OCI-LY1 (cell line): ENCODE measurements at regions not wholly inside any gene's neighbourhood (a gene's known extent, or its start where the extent isn't known, plus 50 kb on each side); places are given as distances from the start of the nearest gene placed in this dataset.

Source experiments
- H2AFZ ChIP-seq: fragments of 200-600 bp; sonication (generic), shearing (Covaris generic); 2 replicates; pipeline ENCODE4 v1.6.0; 2014; ENCODE audit warnings: antibody characterized with exemption, mild to moderate bottlenecking, low read length
- H3F3A ChIP-seq: fragments of 200-600 bp; sonication (generic), shearing (Covaris generic); 2 replicates; pipeline ENCODE4 v1.6.0; 2014; ENCODE audit warnings: mild to moderate bottlenecking, antibody characterized with exemption, low read length, moderate library complexity; ENCODE audit not compliant: insufficient read depth
- H3K27ac ChIP-seq: fragments of 200-600 bp; sonication (generic); 2 replicates; pipeline ENCODE4 v1.5.1; 2014; ENCODE audit warnings: low read length, mixed run types, mild to moderate bottlenecking, low read depth; ENCODE audit not compliant: poor library complexity, severe bottlenecking
- H3K27me3 ChIP-seq: fragments of 200-600 bp; sonication (generic); 2 replicates; pipeline ENCODE4 v1.6.0; 2014; ENCODE audit warnings: antibody characterized with exemption, mild to moderate bottlenecking, low read length, moderate library complexity; ENCODE audit not compliant: insufficient read depth
- H3K36me3 ChIP-seq: fragments of 200-600 bp; sonication (generic); 2 replicates; pipeline ENCODE4 v1.6.1; 2014; ENCODE audit warnings: mild to moderate bottlenecking, antibody characterized with exemption, low read length, moderate library complexity, mixed read lengths; ENCODE audit not compliant: insufficient read depth
- H3K4me1 ChIP-seq: fragments of 200-600 bp; sonication (generic); 2 replicates; pipeline ENCODE4 v1.5.1; 2014; ENCODE audit warnings: mild to moderate bottlenecking, low read length, moderate library complexity; ENCODE audit not compliant: insufficient read depth, severe bottlenecking
- H3K4me2 ChIP-seq: fragments of 200-600 bp; sonication (generic), shearing (Covaris generic); 2 replicates; pipeline ENCODE4 v1.6.1; 2014; ENCODE audit warnings: low read length
- H3K4me3 ChIP-seq: fragments of 200-600 bp; sonication (generic); 2 replicates; pipeline ENCODE4 v1.5.1; 2014; ENCODE audit warnings: low read length, low read depth, mild to moderate bottlenecking, mixed read lengths; ENCODE audit not compliant: poor library complexity, severe bottlenecking
- H3K79me2 ChIP-seq: fragments of 200-600 bp; shearing (Covaris generic); 2 replicates; pipeline ENCODE4 v1.6.1; 2016; ENCODE audit warnings: mixed run types, low read length, mixed read lengths; ENCODE audit not compliant: insufficient read depth
- H3K9ac ChIP-seq: fragments of 200-600 bp; sonication (generic), shearing (Covaris generic); 2 replicates; pipeline ENCODE4 v1.6.1; 2014; ENCODE audit warnings: mild to moderate bottlenecking, low read length, mixed read lengths
- H3K9me2 ChIP-seq: fragments of 200-600 bp; sonication (generic), shearing (Covaris generic); 2 replicates; pipeline ENCODE4 v1.6.1; 2014; ENCODE audit warnings: low read depth, mild to moderate bottlenecking, low read length, mixed read lengths
- H3K9me3 ChIP-seq: fragments of 200-600 bp; shearing (Covaris generic); 2 replicates; pipeline ENCODE4 v1.6.1; 2014; ENCODE audit warnings: low read length, mixed read lengths
- H4K20me1 ChIP-seq: fragments of 200-600 bp; sonication (generic), shearing (Covaris generic); 2 replicates; pipeline ENCODE4 v1.6.0; 2016; ENCODE audit warnings: mild to moderate bottlenecking, low read length; ENCODE audit not compliant: insufficient read depth
- EZH2 ChIP-seq: fragments of 200-600 bp; sonication (generic), shearing (Covaris generic); IDR thresholded peaks from 2 replicates; pipeline ENCODE4 v1.8.0; 2017; ENCODE audit warnings: borderline replicate concordance, mixed run types, mild to moderate bottlenecking, antibody characterized with exemption, low read length, moderate library complexity, mixed read lengths
- TF ChIP-seq, protein P1 (sequence below): fragments of 200-600 bp; sonication (generic), shearing (Covaris generic); IDR thresholded peaks from 2 replicates; pipeline ENCODE4 v1.5.1; 2017; ENCODE audit warnings: mild to moderate bottlenecking, antibody characterized with exemption, low read length, moderate library complexity, mixed read lengths

DNA sequence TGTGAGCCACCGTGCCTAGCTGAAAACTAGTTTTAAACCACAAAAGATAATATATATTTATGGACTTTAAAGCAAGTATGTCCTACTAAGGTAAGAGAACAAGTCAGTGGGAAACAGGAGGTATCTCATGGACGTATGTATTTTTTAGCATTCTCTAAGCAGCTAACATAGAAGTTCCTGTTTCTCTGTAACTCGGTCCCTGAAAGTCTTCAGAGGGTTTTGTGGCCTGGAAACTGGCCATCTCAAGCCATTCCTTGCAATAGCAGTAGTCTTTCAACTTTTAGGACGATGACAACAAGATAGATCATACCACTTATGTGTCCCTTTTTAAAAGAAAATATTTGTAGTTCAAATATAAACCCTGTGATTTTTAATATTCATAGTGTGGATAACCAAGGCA lies 95.6 kb upstream of the RALGAPA2 start:
- H3K9me3 ChIP-seq = no peaks in the 10 kb centered on the region
- no peak overlapping the region for H3K4me3 ChIP-seq
- no peaks in the 10 kb centered on the region for H3K36me3 ChIP-seq
- H2AFZ ChIP-seq = no peak overlapping the region
- H3K4me2 ChIP-seq = no peak overlapping the region
- H3K27ac ChIP-seq = no peak overlapping the region
- H3K9ac ChIP-seq = no peak overlapping the region
- H3K9me2 ChIP-seq = no peaks in the 10 kb centered on the region
- H3F3A ChIP-seq = no peaks in the 10 kb centered on the region
- no peaks in the 10 kb centered on the region for H3K79me2 ChIP-seq
- no peaks in the 10 kb centered on the region; the same call in 1 of the 2 replicates for H3K27me3 ChIP-seq
- TF ChIP-seq, protein P1, sequence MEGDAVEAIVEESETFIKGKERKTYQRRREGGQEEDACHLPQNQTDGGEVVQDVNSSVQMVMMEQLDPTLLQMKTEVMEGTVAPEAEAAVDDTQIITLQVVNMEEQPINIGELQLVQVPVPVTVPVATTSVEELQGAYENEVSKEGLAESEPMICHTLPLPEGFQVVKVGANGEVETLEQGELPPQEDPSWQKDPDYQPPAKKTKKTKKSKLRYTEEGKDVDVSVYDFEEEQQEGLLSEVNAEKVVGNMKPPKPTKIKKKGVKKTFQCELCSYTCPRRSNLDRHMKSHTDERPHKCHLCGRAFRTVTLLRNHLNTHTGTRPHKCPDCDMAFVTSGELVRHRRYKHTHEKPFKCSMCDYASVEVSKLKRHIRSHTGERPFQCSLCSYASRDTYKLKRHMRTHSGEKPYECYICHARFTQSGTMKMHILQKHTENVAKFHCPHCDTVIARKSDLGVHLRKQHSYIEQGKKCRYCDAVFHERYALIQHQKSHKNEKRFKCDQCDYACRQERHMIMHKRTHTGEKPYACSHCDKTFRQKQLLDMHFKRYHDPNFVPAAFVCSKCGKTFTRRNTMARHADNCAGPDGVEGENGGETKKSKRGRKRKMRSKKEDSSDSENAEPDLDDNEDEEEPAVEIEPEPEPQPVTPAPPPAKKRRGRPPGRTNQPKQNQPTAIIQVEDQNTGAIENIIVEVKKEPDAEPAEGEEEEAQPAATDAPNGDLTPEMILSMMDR = no peak
- no peak for TF ChIP-seq EZH2
- H4K20me1 ChIP-seq = no peaks in the 10 kb centered on the region
- no peaks in the 10 kb centered on the region for H3K4me1 ChIP-seq

DNA sequence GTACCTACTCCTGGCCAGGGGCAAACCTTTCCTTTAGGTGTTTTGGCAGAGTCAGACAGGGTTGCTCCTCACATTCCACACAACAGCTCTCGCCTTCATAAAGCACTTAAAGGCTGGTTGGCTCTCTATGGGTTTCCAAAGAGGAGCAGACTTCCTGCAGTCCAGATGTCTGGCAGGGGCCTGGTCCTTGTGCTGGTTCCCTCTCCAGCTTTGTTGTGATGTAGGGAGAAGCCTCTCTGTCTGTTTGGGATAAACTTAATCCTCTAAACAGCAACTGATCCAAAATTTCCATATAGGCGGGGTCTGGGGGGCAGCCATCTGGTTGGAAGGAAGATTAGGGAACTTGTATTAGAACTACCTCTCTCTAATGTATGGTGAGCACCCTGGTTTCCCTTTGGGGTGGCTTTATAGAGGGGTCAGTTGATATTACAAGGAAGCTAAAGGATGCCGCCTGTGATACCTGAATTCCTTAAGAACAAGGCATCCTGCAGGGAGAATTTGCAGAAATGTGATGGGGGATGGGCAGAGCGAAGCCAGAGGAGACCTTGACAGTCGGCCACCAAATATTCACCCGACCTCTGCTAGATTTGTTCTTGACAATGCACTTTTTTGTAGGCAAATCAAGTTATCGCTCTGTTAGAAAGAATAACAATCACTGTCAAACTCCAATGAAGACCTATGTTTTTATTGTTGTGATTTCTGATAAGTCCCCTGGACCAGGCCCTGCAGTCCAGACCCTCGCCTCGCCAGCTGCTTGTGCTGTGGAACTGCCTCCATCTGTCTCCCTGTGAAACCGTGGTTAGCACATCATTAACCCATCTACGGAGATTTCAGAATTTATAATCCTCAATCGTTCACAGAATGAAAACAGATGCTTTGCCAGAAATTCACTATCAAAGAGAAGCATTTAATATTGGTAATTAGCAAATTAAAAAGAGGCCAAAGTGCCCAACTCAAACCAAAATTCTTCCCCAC lies 94.0 kb upstream of the RALGAPA2 start:
- Histone ChIP-seq H3K9me2 (no peaks in the 10 kb centered on the region), H3K4me1 (no peaks in the 10 kb centered on the region), H3K4me2 (no peak overlapping the region), H3K36me3 (no peaks in the 10 kb centered on the region), H2AFZ (no peak overlapping the region), H3F3A (no peaks in the 10 kb centered on the region), H3K9ac (no peak overlapping the region), H3K9me3 (no peaks in the 10 kb centered on the region), H4K20me1 (no peaks in the 10 kb centered on the region), H3K27me3 (no peaks in the 10 kb centered on the region; the same call in 1 of the 2 replicates), H3K4me3 (no peak overlapping the region), H3K27ac (no peak overlapping the region), H3K79me2 (no peaks in the 10 kb centered on the region)
- TF ChIP-seq EZH2 = no peak
- TF ChIP-seq, protein P1 = no peak

GRCh38 chr20:20803011-20803410 lies 90.6 kb upstream of the RALGAPA2 start:
- Histone ChIP-seq H3K79me2 (no peaks in the 10 kb centered on the region), H3K4me1 (no peaks in the 10 kb centered on the region), H3K9ac (no peak overlapping the region), H4K20me1 (no peaks in the 10 kb centered on the region), H3K4me3 (no peak overlapping the region), H3F3A (no peaks in the 10 kb centered on the region), H3K4me2 (no peak overlapping the region), H3K27me3 (no peaks in the 10 kb centered on the region; the same call in 1 of the 2 replicates), H3K27ac (no peak overlapping the region), H3K36me3 (no peaks in the 10 kb centered on the region), H2AFZ (no peak overlapping the region), H3K9me3 (no peaks in the 10 kb centered on the region), H3K9me2 (no peaks in the 10 kb centered on the region)
- TF ChIP-seq, protein P1 = no peak
- TF ChIP-seq EZH2 = no peak
